Adrenal gland (tissue), 9 donors: ENCODE measurements at regions not wholly inside any gene's neighbourhood (a gene's known extent, or its start where the extent isn't known, plus 50 kb on each side); places are given as distances from the start of the nearest gene placed in this dataset.

Source experiments
- DNase-seq, 7 donors: peaks; one replicate each; pipeline ENCODE4 v3.0.0-alpha.2; 2019 to 2020
- H3K27ac ChIP-seq, 5 donors: fragments of 200-600 bp; sonication (generic) in 4 of 5; 1 replicate in 3 of 5; 2 replicates in 2 of 5; pipeline versions ENCODE4 v1.5.1 to v1.8.0; 2016 to 2020; ENCODE audit warnings: mild to moderate bottlenecking in 1 of 5
- H3K27me3 ChIP-seq: fragments of 200-600 bp; 2 replicates; pipeline ENCODE4 v1.8.0; 2021
- H3K36me3 ChIP-seq, 2 donors: fragments of 200-600 bp; replicated peaks in 1 of 2; 1 replicate in 1 of 2; 2 replicates in 1 of 2; pipeline versions ENCODE4 v1.5.1 to v1.8.0; 2018 to 2022
- H3K4me1 ChIP-seq, 2 donors: fragments of 200-600 bp; replicated peaks in 1 of 2; 1 replicate in 1 of 2; 2 replicates in 1 of 2; pipeline versions ENCODE4 v1.5.1 to v1.8.0; 2018 to 2021
- H3K4me3 ChIP-seq, 4 donors: fragments of 200-600 bp; sonication (generic) in 3 of 4; one replicate each; pipeline ENCODE4 v1.5.1; 2016 to 2018
- H3K9me3 ChIP-seq, 3 donors: fragments of 200-600 bp; sonication (generic) in 1 of 3; replicated peaks in 1 of 3; 1 replicate in 2 of 3; 2 replicates in 1 of 3; pipeline versions ENCODE4 v1.5.1 to v1.8.0; 2016 to 2021
- CTCF ChIP-seq, 6 experiments: fragments of 450-650 bp in 4 of 6; fragments of 200-600 bp in 2 of 6; sonication (generic) in 1 of 6; IDR thresholded peaks; 1 replicate in 5 of 6; 2 replicates in 1 of 6; pipeline versions ENCODE4 v1.5.1 to v1.8.0; 2016 to 2021; ENCODE audit warnings: antibody characterized with exemption in 6 of 6, mild to moderate bottlenecking in 2 of 6, moderate library complexity in 1 of 6
- POLR2A ChIP-seq, 2 donors: fragments of 450-650 bp; IDR thresholded peaks; one replicate each; pipeline ENCODE4 v1.6.1; 2017; ENCODE audit warnings: antibody characterized with exemption in 2 of 2, mild to moderate bottlenecking in 2 of 2, moderate library complexity in 1 of 2
- WGBS, 4 donors: extraction: QIAGEN DNeasy Blood & Tissue Kit in 2 of 4; methylation state at CpG; one replicate each; pipeline versions ENCODE4 v1.1.5 to v1.1.7; 2013 to 2017; 5-methylcytosine and 5-hydroxymethylcytosine counted together
- intact Hi-C, 2 donors: fragments of 100-400 bp; cut with DNase I; formaldehyde crosslinking; loops; one replicate each; pipeline versions ENCODE4 v1.14.1 to v1.15.0; 2022 to 2023
- donor health status: healthy with polysubstance abuse.
- donor health status: Bipolar disorder and iron deficiency.
- donor health status: DM: yes; HTN: yes; CAD: no.
- donor health status: DM: no; HTN: no; CAD: no.
- donor health status: DM: no; HTN: no; CAD: no.

DNA sequence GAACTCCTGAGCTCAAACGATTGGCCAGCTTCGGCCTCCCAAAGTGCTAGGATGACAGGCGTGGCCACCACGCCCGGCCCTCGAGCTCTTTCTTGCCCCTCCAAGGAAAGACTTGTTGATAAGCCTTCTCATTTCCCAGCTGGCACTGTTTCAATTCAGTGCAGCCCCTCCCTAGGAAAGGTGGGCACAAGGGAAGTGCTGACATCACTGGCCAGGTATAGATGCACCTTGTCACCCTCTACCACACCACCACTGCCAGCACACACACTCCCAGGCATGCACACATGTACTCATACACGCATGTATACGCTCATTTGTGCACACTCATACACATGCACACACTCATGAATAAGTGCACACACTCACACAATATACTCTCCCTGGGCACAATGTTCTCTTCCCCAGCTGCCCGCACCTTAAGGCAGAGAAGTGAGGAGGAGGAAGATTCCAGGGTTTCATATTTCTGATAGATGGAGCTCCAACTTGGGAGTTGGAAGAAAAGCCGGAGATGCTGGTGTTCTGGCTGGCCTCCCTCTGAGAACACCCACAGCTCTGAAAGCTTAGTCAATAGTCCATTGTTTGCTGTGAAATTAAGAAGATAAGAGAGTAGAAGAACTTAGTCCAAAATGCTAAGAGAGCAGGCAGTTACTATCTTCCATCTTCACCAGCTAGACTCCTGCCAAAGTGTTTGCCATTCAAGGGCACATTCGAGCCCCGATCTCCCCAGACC is 196.7 kb downstream of the FOXO1 start:
- Histone ChIP-seq H3K9me3 (no peaks in the 10 kb centered on the region), H3K4me3 (no peak overlapping the region), H3K36me3 (no peaks in the 10 kb centered on the region), H3K27ac (no peak overlapping the region), H3K27me3 (no peaks in the 10 kb centered on the region), H3K4me1 (no peaks in the 10 kb centered on the region)
- 82 to 94% (median 92%) methylated on average over 12 of the region's 12 CpGs for WGBS, 4 donors
- intact Hi-C loops: no loop called here
- no peak for DNase-seq
- TF ChIP-seq POLR2A (IDR thresholded peaks at IDR 0.05): no peak
- TF ChIP-seq CTCF (IDR thresholded peaks at IDR 0.05): no peak

GRCh38 chr13:40470660-40471059 is 195.8 kb downstream of the FOXO1 start:
- H3K4me1 ChIP-seq: no peaks in the 10 kb centered on the region
- no peak for DNase-seq
- H3K4me3 ChIP-seq: no peak overlapping the region
- no peaks in the 10 kb centered on the region for H3K9me3 ChIP-seq
- 81 to 90% (median 85%) methylated on average over 4 of the region's 4 CpGs for WGBS, 4 donors
- H3K27me3 ChIP-seq: no peaks in the 10 kb centered on the region
- intact Hi-C loops: no loop called here
- no peak for TF ChIP-seq CTCF (IDR thresholded peaks at IDR 0.05)
- no peak for TF ChIP-seq POLR2A (IDR thresholded peaks at IDR 0.05)
- H3K27ac ChIP-seq: no peak overlapping the region
- H3K36me3 ChIP-seq: no peaks in the 10 kb centered on the region

GRCh38 chr13:40471076-40471475 is 195.4 kb downstream of the FOXO1 start:
- intact Hi-C loops: no loop called here
- Histone ChIP-seq H3K4me1 (no peaks in the 10 kb centered on the region), H3K4me3 (no peak overlapping the region), H3K9me3 (no peaks in the 10 kb centered on the region), H3K27me3 (no peaks in the 10 kb centered on the region), H3K36me3 (no peaks in the 10 kb centered on the region), H3K27ac (no peak overlapping the region)
- 87 to 96% (median 93%) methylated on average over 5 of the region's 5 CpGs for WGBS, 4 donors
- DNase-seq: no peak
- TF ChIP-seq POLR2A (IDR thresholded peaks at IDR 0.05): no peak

GRCh38 chr13:40471911-40472310 is 194.5 kb downstream of the FOXO1 start:
- intact Hi-C loops: no loop called here
- no peaks in the 10 kb centered on the region for H3K36me3 ChIP-seq
- no peak overlapping the region for H3K27ac ChIP-seq
- H3K27me3 ChIP-seq: no peaks in the 10 kb centered on the region
- DNase-seq: no peak
- H3K4me1 ChIP-seq: peaks cover 0 to 8% of the 10 kb centered on the region in 2 donors
- TF ChIP-seq POLR2A (IDR thresholded peaks at IDR 0.05): no peak
- no peak for TF ChIP-seq CTCF (IDR thresholded peaks at IDR 0.05)
- 96 to 99% (median 98%) methylated on average over 10 of the region's 10 CpGs for WGBS, 4 donors
- H3K4me3 ChIP-seq: no peak overlapping the region
- no peaks in the 10 kb centered on the region for H3K9me3 ChIP-seq
